Activated naive CD4-positive, alpha-beta T cell treated with anti-CD3 and anti-CD28 coated beads for 36 hours (primary cell): ENCODE measurements at regions not wholly inside any gene's neighbourhood (a gene's known extent, or its start where the extent isn't known, plus 50 kb on each side); places are given as distances from the start of the nearest gene placed in this dataset.

Source experiments
- CTCF ChIA-PET: fragments of 350-600 bp; sonication (Branson Sonifier 250); formaldehyde crosslinking; loops from one replicate; lab custom pipeline; 2021; ENCODE audit warnings: antibody characterized with exemption; lab: Charles Lee
- DNase-seq: peaks from one replicate; pipeline ENCODE4 v3.0.0-alpha.2; 2020
- H3K27ac Mint-ChIP-seq: one replicate; pipeline ENCODE4 v1.8.0; 2021; ENCODE audit warnings: mild to moderate bottlenecking, mixed read lengths
- H3K27me3 Mint-ChIP-seq: one replicate; pipeline ENCODE4 v1.8.0; 2021; ENCODE audit warnings: low read depth, mixed read lengths
- H3K36me3 Mint-ChIP-seq: one replicate; pipeline ENCODE4 v1.8.0; 2021; ENCODE audit warnings: low read depth, mixed read lengths
- H3K4me1 Mint-ChIP-seq: one replicate; pipeline ENCODE4 v1.8.0; 2021; ENCODE audit warnings: low read depth, mixed read lengths
- H3K4me3 Mint-ChIP-seq: one replicate; pipeline ENCODE4 v1.8.0; 2021; ENCODE audit warnings: mild to moderate bottlenecking, moderate library complexity, mixed read lengths
- H3K9me3 Mint-ChIP-seq: one replicate; pipeline ENCODE4 v1.8.0; 2021; ENCODE audit warnings: mixed read lengths
- intact Hi-C: fragments of 100-400 bp; cut with micrococcal nuclease; formaldehyde crosslinking; loops from one replicate; pipeline ENCODE4 v1.15.1; 2023

DNA sequence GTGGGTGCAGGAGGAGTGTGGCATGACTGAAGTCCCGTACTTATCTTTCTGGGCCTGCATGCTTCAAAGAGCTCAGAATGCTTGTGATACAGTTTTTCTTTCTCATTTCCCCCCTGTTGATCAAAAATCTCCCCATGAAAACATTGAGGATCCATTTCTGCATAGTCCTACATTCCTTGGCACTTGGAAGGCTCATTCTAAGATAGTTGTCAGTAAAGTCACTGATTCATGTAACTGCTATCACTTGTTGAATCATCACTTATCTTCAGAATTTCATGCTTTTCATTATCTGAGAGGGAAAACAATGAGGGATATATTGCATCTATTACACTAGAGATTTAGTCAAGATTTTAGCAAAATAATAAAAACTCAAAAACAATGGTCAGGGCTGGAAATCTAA lies 1953.1 kb upstream of the CDH6 start:
- DNase-seq = no peak
- no peaks in the 10 kb centered on the region for H3K27me3 Mint-ChIP-seq
- H3K36me3 Mint-ChIP-seq = no peaks in the 10 kb centered on the region
- H3K27ac Mint-ChIP-seq = no peak overlapping the region
- H3K4me3 Mint-ChIP-seq = no peak overlapping the region
- H3K9me3 Mint-ChIP-seq = peaks cover 12% of the 10 kb centered on the region
- no peaks in the 10 kb centered on the region for H3K4me1 Mint-ChIP-seq
- CTCF ChIA-PET = no interaction called here
- intact Hi-C loops = no loop called here

DNA sequence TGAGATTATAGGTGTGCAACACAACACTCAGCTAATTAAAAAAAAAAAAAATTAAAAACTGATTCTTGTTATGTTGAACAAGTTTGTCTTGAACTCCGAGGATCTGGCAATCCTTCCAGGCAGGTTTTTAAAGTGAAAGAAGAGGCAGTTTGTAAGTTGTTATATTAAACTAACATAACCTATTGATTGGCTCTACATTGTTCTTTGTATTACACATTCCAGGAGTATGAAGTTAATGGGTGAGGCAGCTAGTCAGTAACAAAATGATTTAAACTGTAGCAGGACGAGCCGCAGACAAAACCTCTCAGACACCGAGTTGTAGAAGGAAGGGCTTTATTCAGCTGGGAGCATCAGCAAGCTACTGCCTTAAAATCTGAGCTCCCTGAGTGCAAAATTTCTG lies 1953.9 kb upstream of the CDH6 start:
- H3K36me3 Mint-ChIP-seq = no peaks in the 10 kb centered on the region
- CTCF ChIA-PET = no interaction called here
- H3K4me1 Mint-ChIP-seq = no peaks in the 10 kb centered on the region

DNA sequence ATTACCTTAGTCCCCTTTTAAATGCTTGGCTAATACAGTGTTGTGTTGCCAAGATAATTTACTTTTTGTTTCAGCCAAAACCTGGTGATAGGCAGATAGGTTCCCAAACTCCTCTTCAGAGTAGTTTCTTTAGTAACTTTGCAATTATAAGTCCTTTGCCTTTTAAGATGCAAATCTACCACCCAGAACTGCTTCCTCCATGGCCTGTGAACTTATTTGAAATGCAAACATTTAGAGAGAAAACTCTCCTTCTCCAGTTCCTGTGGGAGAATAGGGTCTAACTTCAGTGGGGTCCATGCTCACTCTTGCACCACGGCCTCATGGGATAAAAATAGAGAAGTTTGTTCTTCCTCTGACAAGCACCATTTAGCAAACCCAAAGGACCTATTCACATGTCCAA lies 1955.4 kb upstream of the CDH6 start:
- Mint-ChIP-seq H3K27me3 (no peaks in the 10 kb centered on the region), H3K4me3 (no peak overlapping the region), H3K27ac (no peak overlapping the region), H3K36me3 (no peaks in the 10 kb centered on the region), H3K4me1 (no peaks in the 10 kb centered on the region), H3K9me3 (peaks cover 12% of the 10 kb centered on the region)
- CTCF ChIA-PET = no interaction called here
- no peak for DNase-seq
- intact Hi-C loops = no loop called here

More for the DNA sequence above, 1953.9 kb upstream of the CDH6 start:
- intact Hi-C loops = no loop called here
- DNase-seq = no peak
- Mint-ChIP-seq H3K27ac (no peak overlapping the region), H3K9me3 (peaks cover 12% of the 10 kb centered on the region), H3K27me3 (no peaks in the 10 kb centered on the region), H3K4me3 (no peak overlapping the region)

DNA sequence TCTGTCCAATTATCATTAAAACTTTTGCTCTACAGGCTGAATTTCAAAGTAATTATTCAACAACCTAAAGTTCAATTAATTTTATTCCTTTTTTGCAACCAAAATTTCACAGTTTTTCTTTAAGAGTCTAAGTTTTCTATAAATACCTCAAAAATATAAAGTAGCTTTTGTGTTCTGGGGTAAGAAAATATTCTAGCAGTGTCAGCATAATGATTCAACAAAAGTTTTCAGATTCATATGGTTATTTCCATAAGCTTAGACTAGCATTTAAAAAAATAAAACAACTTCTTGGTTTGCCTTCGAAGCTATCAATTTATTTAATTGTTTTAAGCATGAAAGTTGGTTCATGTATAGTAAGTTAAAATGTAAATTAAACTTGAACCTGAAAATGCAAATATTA lies 1962.3 kb upstream of the CDH6 start:
- CTCF ChIA-PET = no interaction called here
- no peaks in the 10 kb centered on the region for H3K4me1 Mint-ChIP-seq
- no peak overlapping the region for H3K4me3 Mint-ChIP-seq
- no peak overlapping the region for H3K27ac Mint-ChIP-seq
- no peaks in the 10 kb centered on the region for H3K27me3 Mint-ChIP-seq
- H3K36me3 Mint-ChIP-seq = no peaks in the 10 kb centered on the region
- intact Hi-C loops = no loop called here
- no peak for DNase-seq
- H3K9me3 Mint-ChIP-seq = no peaks in the 10 kb centered on the region

DNA sequence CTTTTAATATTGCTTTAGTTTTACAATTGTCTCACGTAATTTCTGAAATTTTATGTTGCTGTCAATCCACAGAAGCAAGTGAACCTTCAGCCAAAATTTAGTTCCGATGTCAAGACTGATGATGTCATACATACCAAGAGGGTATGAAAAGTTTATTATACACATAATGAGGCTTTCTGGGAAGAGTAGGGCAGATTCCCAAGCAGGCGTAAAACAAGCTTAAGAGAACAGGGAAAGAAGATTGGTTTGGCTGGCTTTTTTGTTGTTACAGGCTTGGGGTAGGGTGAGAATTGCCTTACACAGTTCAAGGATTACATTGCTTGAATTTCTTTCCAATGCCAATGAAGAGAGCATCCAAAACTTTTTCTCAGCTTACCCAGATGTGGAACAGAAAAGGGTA lies 1962.9 kb upstream of the CDH6 start:
- Mint-ChIP-seq H3K36me3 (no peaks in the 10 kb centered on the region), H3K27me3 (no peaks in the 10 kb centered on the region), H3K4me3 (no peak overlapping the region), H3K27ac (no peak overlapping the region), H3K9me3 (no peaks in the 10 kb centered on the region), H3K4me1 (no peaks in the 10 kb centered on the region)
- DNase-seq = no peak
- CTCF ChIA-PET = no interaction called here
- intact Hi-C loops = no loop called here

DNA sequence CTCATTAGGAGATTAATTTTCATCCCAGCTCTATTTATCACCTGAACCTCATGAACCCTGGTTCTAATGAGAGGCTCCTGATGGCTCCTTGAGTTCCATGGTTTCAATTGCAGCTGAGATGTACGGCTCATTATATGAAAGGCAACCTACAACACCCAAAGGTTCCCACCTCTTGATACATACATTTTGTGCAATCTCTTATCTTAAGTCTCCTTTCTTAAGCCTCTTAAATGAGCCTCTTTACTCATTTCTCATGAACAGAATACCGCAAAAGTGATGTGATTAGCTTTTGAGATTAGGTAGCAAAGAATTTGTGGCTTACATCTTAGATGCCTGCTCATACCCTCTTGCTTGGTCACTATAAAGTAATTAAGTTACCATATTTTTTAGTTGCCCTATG lies 1964.0 kb upstream of the CDH6 start:
- Mint-ChIP-seq H3K4me3 (no peak overlapping the region), H3K4me1 (no peaks in the 10 kb centered on the region), H3K27me3 (no peaks in the 10 kb centered on the region), H3K9me3 (no peaks in the 10 kb centered on the region), H3K27ac (no peak overlapping the region), H3K36me3 (no peaks in the 10 kb centered on the region)
- DNase-seq = no peak
- intact Hi-C loops = no loop called here
- CTCF ChIA-PET = no interaction called here

DNA sequence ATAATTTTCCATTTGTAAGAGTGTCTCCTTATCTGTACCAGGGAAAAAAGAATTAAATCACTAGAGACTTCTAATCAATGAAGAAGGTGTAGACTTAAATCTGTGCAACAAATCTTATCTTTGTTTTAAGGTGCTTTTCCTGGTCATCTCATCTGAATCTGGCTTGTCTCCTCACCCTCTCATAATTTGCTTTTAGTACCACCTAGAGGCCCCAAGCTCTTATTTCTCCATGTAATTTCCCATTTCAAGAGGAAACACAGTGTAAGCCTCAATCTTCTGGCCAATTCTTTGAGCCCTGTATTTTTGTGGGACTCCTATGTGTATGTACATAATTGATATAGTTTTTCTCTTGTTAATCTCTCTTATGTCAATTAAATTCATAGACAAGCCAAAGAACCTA lies 1975.3 kb upstream of the CDH6 start:
- Mint-ChIP-seq H3K9me3 (peaks cover 6% of the 10 kb centered on the region), H3K27me3 (no peaks in the 10 kb centered on the region), H3K27ac (no peak overlapping the region), H3K4me1 (no peaks in the 10 kb centered on the region), H3K36me3 (no peaks in the 10 kb centered on the region), H3K4me3 (no peak overlapping the region)
- CTCF ChIA-PET = no interaction called here
- no peak for DNase-seq
- intact Hi-C loops = no loop called here

DNA sequence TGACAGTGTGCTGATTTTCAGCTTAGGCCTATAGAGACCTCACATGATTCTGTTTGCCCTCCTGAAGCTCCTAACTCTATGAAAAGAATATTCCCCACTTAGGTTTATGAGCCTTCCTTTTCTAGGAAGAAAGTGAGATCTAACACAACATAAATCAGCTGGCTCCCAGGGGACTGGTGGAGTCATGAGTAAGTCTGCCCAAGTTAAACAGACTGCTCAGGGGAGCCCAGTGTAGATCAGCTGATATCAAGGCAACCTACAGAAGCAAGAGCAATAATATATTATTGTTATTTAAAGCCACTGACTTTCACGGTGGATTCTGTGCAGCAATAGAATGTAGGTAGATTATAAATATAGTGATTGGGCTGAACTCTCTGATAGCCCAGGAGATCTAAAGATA lies 1978.6 kb upstream of the CDH6 start:
- no peak overlapping the region for H3K27ac Mint-ChIP-seq
- CTCF ChIA-PET = no interaction called here
- H3K4me1 Mint-ChIP-seq = no peaks in the 10 kb centered on the region
- H3K9me3 Mint-ChIP-seq = peaks cover 11% of the 10 kb centered on the region
- H3K4me3 Mint-ChIP-seq = no peak overlapping the region
- DNase-seq = no peak
- intact Hi-C loops = no loop called here
- H3K36me3 Mint-ChIP-seq = no peaks in the 10 kb centered on the region
- H3K27me3 Mint-ChIP-seq = no peaks in the 10 kb centered on the region

DNA sequence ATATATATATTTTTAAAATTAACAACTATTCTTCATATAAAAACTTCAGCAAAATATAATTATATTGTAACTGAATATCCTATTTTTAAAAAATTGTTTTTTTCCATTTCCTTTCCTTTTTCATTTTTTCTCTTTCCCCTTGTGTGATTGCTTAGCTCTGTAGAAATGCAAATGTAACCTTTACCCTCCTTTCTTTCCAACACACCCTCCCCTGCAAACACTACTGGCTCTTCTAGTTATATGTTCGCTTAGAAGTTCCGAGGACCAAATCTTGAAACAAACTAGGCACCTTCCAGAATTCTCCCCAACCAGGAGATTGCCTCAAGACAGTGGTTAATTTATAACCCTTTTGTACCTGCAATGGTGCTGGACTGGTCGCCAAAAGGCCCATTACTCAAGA lies 1980.0 kb upstream of the CDH6 start:
- H3K27ac Mint-ChIP-seq = no peak overlapping the region
- intact Hi-C loops = no loop called here
- no peaks in the 10 kb centered on the region for H3K27me3 Mint-ChIP-seq
- CTCF ChIA-PET = no interaction called here
- H3K9me3 Mint-ChIP-seq = peaks cover 10% of the 10 kb centered on the region
- no peak overlapping the region for H3K4me3 Mint-ChIP-seq
- DNase-seq = no peak
- H3K36me3 Mint-ChIP-seq = no peaks in the 10 kb centered on the region
- H3K4me1 Mint-ChIP-seq = no peaks in the 10 kb centered on the region

DNA sequence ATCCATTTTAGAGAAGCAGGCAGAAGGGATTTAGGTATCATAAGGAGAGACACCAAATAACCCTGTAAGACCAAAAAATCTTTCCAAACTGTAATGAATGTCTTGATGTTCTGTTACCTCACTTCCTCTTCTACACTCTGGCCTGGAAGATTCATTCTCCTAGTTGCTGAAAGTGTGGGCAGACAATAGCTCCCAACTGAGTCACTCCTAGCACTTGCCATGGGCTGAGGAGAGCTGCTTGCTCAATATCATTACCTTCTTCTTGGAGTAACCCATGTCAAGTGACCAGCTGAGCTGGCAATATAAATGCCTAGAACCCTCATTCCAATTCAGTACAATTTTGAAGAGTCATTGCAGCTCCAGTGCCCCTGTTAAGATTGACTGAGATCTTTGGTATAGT lies 1985.5 kb upstream of the CDH6 start:
- DNase-seq = no peak
- CTCF ChIA-PET = interaction anchor here (0.5 kb wide), 1 partner anchor 189 kb away, joined by 3 read pairs; no protein-coding TSS in a partner anchor
- intact Hi-C loops = no loop called here
- Mint-ChIP-seq H3K4me1 (no peaks in the 10 kb centered on the region), H3K27me3 (no peaks in the 10 kb centered on the region), H3K36me3 (no peaks in the 10 kb centered on the region), H3K9me3 (peaks cover 5% of the 10 kb centered on the region), H3K4me3 (no peak overlapping the region), H3K27ac (no peak overlapping the region)

DNA sequence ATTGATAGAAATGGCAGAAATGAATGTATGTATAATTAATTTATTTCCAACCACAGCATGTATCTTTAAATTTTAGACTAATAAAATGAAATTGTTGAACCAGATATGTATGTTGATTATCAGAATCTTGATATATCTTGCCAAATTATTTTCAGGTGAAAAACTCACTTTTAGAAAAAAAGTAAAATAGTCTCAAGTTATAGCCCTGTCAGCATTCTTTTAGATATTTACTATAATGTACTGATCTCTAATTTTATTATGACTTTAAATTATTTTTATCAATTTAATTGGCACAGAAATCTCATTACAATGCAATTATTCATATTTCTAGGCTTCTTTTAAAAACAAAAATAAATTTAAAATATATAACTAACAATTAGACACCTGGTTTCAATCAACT lies 1990.4 kb upstream of the CDH6 start:
- DNase-seq = no peak
- CTCF ChIA-PET = no interaction called here
- Mint-ChIP-seq H3K36me3 (no peaks in the 10 kb centered on the region), H3K27me3 (no peaks in the 10 kb centered on the region), H3K27ac (no peak overlapping the region), H3K4me1 (no peaks in the 10 kb centered on the region), H3K9me3 (no peaks in the 10 kb centered on the region), H3K4me3 (no peak overlapping the region)
- intact Hi-C loops = no loop called here

DNA sequence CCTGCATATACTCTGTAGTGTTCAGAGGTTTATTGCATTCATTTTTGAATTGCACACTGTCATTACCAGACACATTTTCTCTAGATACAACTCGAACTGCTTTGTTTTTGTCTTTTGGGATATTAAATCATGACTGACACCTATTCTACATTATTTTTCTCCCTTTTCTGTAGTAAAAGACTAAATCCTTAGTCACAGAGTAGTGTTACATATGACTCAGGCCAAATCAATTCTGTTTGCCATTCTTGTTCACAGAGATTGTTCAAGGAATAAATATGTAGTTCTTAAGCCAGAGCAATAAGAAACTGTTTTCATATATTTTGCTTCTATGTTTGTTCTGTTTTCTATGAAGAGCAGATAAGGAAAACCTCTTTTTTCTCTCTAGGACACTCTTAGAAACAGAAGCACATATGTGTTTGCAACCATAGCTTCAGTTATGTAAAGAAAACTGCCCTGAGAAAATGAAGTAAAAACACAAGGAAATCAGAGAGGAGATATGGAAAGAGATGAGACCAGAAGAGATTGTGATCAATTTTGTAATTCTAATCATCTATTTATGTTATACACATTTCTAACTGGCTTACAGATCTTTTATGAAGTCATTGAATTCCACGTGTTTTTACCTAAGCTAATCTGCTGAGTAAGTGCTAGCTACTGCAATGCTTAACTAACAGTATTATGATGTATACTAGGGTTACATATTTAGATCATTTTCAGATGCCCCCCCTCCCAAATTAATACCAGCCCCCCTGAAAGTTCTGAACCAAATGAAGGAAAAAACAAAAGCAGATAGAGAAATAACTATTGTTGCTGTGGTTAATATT lies 1995.6 kb upstream of the CDH6 start:
- intact Hi-C loops = no loop called here

DNA sequence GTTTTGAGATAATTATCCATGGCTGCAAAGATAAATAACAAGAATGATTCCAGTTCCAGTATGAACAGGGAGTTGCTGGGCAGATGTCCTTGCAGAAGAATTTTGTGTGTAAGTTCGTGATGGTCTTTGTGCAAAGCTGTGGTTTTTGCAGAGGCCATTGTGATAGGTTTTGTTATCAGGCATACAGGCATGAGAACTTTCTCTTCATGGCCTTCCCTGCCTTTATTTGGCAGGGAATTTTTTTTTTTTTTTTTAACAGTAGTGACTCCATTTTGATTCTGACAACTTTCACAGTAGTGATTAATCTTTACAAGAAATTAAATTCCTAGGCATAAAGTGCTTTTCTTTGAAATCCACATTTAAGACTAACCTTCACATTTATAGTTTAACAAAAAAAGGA lies 1999.5 kb upstream of the CDH6 start:
- no peak for DNase-seq
- intact Hi-C loops = no loop called here
- H3K27me3 Mint-ChIP-seq = no peaks in the 10 kb centered on the region
- H3K4me3 Mint-ChIP-seq = no peak overlapping the region
- H3K9me3 Mint-ChIP-seq = no peaks in the 10 kb centered on the region
- H3K27ac Mint-ChIP-seq = no peak overlapping the region
- CTCF ChIA-PET = no interaction called here
- no peaks in the 10 kb centered on the region for H3K36me3 Mint-ChIP-seq
- no peaks in the 10 kb centered on the region for H3K4me1 Mint-ChIP-seq

More for the DNA sequence above, 1995.6 kb upstream of the CDH6 start:
- H3K9me3 Mint-ChIP-seq = no peaks in the 10 kb centered on the region
- CTCF ChIA-PET = no interaction called here
- no peaks in the 10 kb centered on the region for H3K4me1 Mint-ChIP-seq
- H3K36me3 Mint-ChIP-seq = no peaks in the 10 kb centered on the region
- no peak overlapping the region for H3K4me3 Mint-ChIP-seq
- no peaks in the 10 kb centered on the region for H3K27me3 Mint-ChIP-seq
- no peak for DNase-seq
- H3K27ac Mint-ChIP-seq = no peak overlapping the region
